ENCODE measurements at regions not wholly inside any gene's neighbourhood (a gene's known extent, or its start where the extent isn't known, plus 50 kb on each side); places are given as distances from the start of the nearest gene placed in this dataset.
A peak's percentile ranks its signal among the peaks of the same experiment; 100 is the strongest.

DNA sequence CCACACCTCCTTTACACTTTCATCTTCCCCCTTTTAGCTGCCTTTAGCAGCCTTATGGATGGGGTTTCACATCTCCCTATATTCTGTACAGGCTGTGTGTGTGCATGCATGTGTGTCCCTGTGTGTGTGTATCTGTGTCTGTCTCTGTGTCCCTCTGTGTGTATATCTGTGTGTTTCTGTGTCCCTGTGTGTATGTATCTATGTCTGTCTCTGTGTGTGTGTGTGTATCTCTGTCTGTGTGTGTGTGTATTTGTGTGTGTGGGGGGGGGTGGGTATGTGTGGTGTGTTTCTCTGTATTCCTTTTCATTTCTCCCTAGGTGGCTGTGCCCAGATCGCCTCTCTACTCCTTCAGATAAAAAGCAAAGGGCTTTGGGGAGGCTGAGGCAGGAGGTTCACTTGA lies 52.2 kb upstream of the CD83 start:
- no peak overlapping the region for H3K27ac ChIP-seq

DNA sequence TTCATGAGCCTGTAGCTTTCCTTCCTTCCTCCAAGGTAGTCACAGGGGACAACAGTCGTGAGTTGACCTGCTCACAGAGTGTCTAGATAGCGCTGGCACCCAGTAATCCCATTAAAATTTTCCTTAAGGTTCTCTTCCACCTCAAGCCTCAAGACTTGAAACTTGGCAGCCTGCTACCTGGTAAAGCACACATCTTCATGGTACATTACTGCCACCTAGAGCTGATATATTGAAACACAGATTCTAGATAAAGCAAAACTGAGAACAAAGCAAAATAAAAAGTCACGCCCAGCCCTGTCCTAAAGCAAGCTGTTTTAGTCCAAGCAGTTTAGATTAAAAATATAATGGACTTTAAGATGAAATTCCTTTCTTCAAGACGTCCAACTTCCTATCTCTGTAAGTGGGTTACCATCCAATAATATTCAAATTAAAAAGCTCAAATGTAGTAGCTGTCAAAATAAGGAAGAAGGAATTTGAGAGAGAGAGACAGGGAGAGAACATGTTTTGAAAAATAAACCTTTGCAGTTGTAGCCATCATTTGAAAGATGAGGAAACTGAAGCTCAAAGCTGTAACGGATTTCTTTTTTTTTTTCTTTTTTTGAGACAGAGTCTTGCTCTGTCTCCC lies 50.7 kb upstream of the CD83 start:
- no peak overlapping the region for H3K27ac ChIP-seq
- TF ChIP-seq, protein P1, sequence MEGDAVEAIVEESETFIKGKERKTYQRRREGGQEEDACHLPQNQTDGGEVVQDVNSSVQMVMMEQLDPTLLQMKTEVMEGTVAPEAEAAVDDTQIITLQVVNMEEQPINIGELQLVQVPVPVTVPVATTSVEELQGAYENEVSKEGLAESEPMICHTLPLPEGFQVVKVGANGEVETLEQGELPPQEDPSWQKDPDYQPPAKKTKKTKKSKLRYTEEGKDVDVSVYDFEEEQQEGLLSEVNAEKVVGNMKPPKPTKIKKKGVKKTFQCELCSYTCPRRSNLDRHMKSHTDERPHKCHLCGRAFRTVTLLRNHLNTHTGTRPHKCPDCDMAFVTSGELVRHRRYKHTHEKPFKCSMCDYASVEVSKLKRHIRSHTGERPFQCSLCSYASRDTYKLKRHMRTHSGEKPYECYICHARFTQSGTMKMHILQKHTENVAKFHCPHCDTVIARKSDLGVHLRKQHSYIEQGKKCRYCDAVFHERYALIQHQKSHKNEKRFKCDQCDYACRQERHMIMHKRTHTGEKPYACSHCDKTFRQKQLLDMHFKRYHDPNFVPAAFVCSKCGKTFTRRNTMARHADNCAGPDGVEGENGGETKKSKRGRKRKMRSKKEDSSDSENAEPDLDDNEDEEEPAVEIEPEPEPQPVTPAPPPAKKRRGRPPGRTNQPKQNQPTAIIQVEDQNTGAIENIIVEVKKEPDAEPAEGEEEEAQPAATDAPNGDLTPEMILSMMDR (conservative IDR thresholded peaks at IDR 0.05): peak; percentile 80
- TF ChIP-seq ZFX (IDR thresholded peaks at IDR 0.05): no peak

More for the DNA sequence above, 52.2 kb upstream of the CD83 start:
- TF ChIP-seq ZFX (IDR thresholded peaks at IDR 0.05): no peak
- TF ChIP-seq, protein P1 (conservative IDR thresholded peaks at IDR 0.05): no peak

DNA sequence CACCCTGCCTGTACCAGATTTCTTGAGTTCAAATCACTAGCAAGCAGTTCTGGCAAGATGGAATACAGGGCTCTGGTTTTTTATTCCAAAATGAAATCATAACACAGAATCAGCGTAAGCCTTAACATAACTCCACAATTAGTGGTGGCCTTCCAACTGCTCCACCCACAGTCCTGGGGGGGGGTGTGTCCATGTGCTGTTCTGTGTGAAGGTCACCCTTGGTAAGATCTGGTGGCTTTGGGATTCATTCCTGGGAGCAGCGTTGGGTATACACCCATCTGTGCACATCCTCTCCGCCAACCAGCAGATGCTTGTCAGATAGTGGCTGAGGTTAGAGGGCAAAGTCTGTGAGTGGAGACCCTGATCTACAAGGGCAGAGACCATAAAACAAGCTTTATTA lies 49.9 kb upstream of the CD83 start:
- TF ChIP-seq ZFX (IDR thresholded peaks at IDR 0.05): no peak
- TF ChIP-seq, protein P1 (conservative IDR thresholded peaks at IDR 0.05): no peak
- no peak overlapping the region for H3K27ac ChIP-seq
